ENCODE measurements at regions not wholly inside any gene's neighbourhood (a gene's known extent, or its start where the extent isn't known, plus 50 kb on each side); places are given as distances from the start of the nearest gene placed in this dataset.

GRCh38 chr6:87995461-87995860 is 52.2 kb upstream of the SPACA1 start:
- no peak overlapping the region for H3K4me3 ChIP-seq
- DNase-seq, result no peak
- no peaks in the 10 kb centered on the region for H3K4me1 ChIP-seq
- intact Hi-C loops (cut with DNase I; ENCODE audit: low total_unique reads), result no loop called here
- H3K36me3 ChIP-seq, result no peaks in the 10 kb centered on the region
- no peak for TF ChIP-seq CTCF (IDR thresholded peaks at IDR 0.05 in 8 of 11, conservative IDR thresholded peaks at IDR 0.05 in 3 of 11)
- H3K27ac ChIP-seq, result no peak overlapping the region
- 44 to 60% (median 54%) methylated on average over 7 of the region's 7 CpGs for WGBS, 5 donors
- H3K27me3 ChIP-seq (replicated peaks in 1 of 7), result no peaks in the 10 kb centered on the region
- H3K9me3 ChIP-seq, result peaks cover 0 to 3% (median 0%) of the 10 kb centered on the region in 8 donors

GRCh38 chr6:87993356-87993755 is 54.3 kb upstream of the SPACA1 start:
- DNase-seq, result no peak
- Histone ChIP-seq H3K27me3 (replicated peaks in 1 of 7) (no peaks in the 10 kb centered on the region), H3K36me3 (no peaks in the 10 kb centered on the region), H3K4me3 (no peak overlapping the region), H3K4me1 (no peaks in the 10 kb centered on the region), H3K27ac (no peak overlapping the region), H3K9me3 (no peaks in the 10 kb centered on the region)
- 86 to 96% (median 94%) methylated on average over 5 of the region's 5 CpGs for WGBS, 5 donors
- intact Hi-C loops (cut with DNase I; ENCODE audit: low total_unique reads), result no loop called here
- no peak for TF ChIP-seq POLR2AphosphoS5 (IDR thresholded peaks at IDR 0.05)
- TF ChIP-seq POLR2A (IDR thresholded peaks at IDR 0.05), result no peak
- TF ChIP-seq CTCF (IDR thresholded peaks at IDR 0.05 in 8 of 11, conservative IDR thresholded peaks at IDR 0.05 in 3 of 11), result no peak

GRCh38 chr6:87990871-87991270 is 56.8 kb upstream of the SPACA1 start:
- Histone ChIP-seq H3K27ac (no peak overlapping the region), H3K9me3 (no peaks in the 10 kb centered on the region), H3K27me3 (replicated peaks in 1 of 7) (no peaks in the 10 kb centered on the region), H3K4me3 (no peak overlapping the region), H3K36me3 (no peaks in the 10 kb centered on the region), H3K4me1 (no peaks in the 10 kb centered on the region)
- no peak for TF ChIP-seq POLR2A (IDR thresholded peaks at IDR 0.05)
- no peak for TF ChIP-seq CTCF (IDR thresholded peaks at IDR 0.05 in 8 of 11, conservative IDR thresholded peaks at IDR 0.05 in 3 of 11)
- no peak for TF ChIP-seq POLR2AphosphoS5 (IDR thresholded peaks at IDR 0.05)
- WGBS, 5 donors, result 83 to 96% (median 91%) methylated on average over 3 of the region's 3 CpGs
- intact Hi-C loops (cut with DNase I; ENCODE audit: low total_unique reads), result no loop called here
- no peak for DNase-seq

GRCh38 chr6:87982134-87982533 is 65.5 kb upstream of the SPACA1 start:
- no peaks in the 10 kb centered on the region for H3K36me3 ChIP-seq
- peaks cover 0 to 5% (median 0%) of the 10 kb centered on the region in 7 donors for H3K27me3 ChIP-seq (replicated peaks in 1 of 7)
- no peak for TF ChIP-seq POLR2A (IDR thresholded peaks at IDR 0.05)
- TF ChIP-seq CTCF (IDR thresholded peaks at IDR 0.05 in 8 of 11, conservative IDR thresholded peaks at IDR 0.05 in 3 of 11), result no peak
- no peak for TF ChIP-seq POLR2AphosphoS5 (IDR thresholded peaks at IDR 0.05)
- H3K4me3 ChIP-seq, result no peak overlapping the region
- intact Hi-C loops (cut with DNase I; ENCODE audit: low total_unique reads), result no loop called here
- no peak for DNase-seq
- H3K27ac ChIP-seq, result no peak overlapping the region
- no peaks in the 10 kb centered on the region for H3K9me3 ChIP-seq
- H3K4me1 ChIP-seq, result no peaks in the 10 kb centered on the region
